HepG2 (cell line): ENCODE measurements at regions not wholly inside any gene's neighbourhood (a gene's known extent, or its start where the extent isn't known, plus 50 kb on each side); places are given as distances from the start of the nearest gene placed in this dataset.

ENCODE experiments used
- MAZ ChIP-seq, 2 experiments: sonication (generic) in 1 of 2; formaldehyde crosslinking in 1 of 2; IDR thresholded peaks; 2 replicates each; pipeline versions ENCODE4 v1.5.0 to v1.6.1; 2012 to 2020; ENCODE audit warnings: low read depth in 2 of 2, mild to moderate bottlenecking in 2 of 2, borderline replicate concordance in 1 of 2, improper control_type of control experiment in 1 of 2, low read length in 1 of 2, missing genetic modification reagents in 1 of 2, moderate library complexity in 1 of 2
- PPARG ChIP-seq: conservative IDR thresholded peaks from 2 replicates; pipeline ENCODE4 v1.6.1; 2016; ENCODE audit warnings: missing biosample characterization, missing genetic modification reagents
- RARA ChIP-seq: IDR thresholded peaks from 2 replicates; pipeline ENCODE4 v1.6.1; 2016; ENCODE audit warnings: missing genetic modification reagents, missing compliant biosample characterization
- YEATS4 ChIP-seq: sonication (generic); formaldehyde crosslinking; IDR thresholded peaks from 2 replicates; pipeline ENCODE4 v1.4.0; 2020; ENCODE audit warnings: missing genetic modification reagents, borderline replicate concordance
- ZNF34 ChIP-seq: sonication (generic); formaldehyde crosslinking; IDR thresholded peaks from 2 replicates; pipeline ENCODE4 v1.4.0; 2020; ENCODE audit warnings: mild to moderate bottlenecking, missing genetic modification reagents, borderline replicate concordance
- ZNF563 ChIP-seq: sonication (generic); formaldehyde crosslinking; IDR thresholded peaks from 2 replicates; pipeline ENCODE4 v1.8.0; 2022; ENCODE audit warnings: mild to moderate bottlenecking, moderate library complexity, missing genetic modification reagents
- ZNF607 ChIP-seq: sonication (generic); formaldehyde crosslinking; IDR thresholded peaks from 2 replicates; pipeline ENCODE4 v1.5.1; 2020; ENCODE audit warnings: missing genetic modification reagents, mild to moderate bottlenecking, borderline replicate concordance
- ZNF619 ChIP-seq: sonication (generic); formaldehyde crosslinking; IDR thresholded peaks from 2 replicates; pipeline ENCODE4 v1.4.0; 2020; ENCODE audit warnings: mild to moderate bottlenecking, missing genetic modification reagents
- ZNF724P ChIP-seq: sonication (generic); formaldehyde crosslinking; IDR thresholded peaks from 2 replicates; pipeline ENCODE4 v1.8.0; 2022; ENCODE audit warnings: missing genetic modification reagents, borderline replicate concordance
- ZNF737 ChIP-seq: sonication (generic); formaldehyde crosslinking; IDR thresholded peaks from 2 replicates; pipeline ENCODE4 v1.5.0; 2020; ENCODE audit warnings: missing genetic modification reagents, mild to moderate bottlenecking, borderline replicate concordance
- ZNF775 ChIP-seq: sonication (generic); formaldehyde crosslinking; IDR thresholded peaks from 2 replicates; pipeline ENCODE4 v1.4.0; 2020; ENCODE audit warnings: missing genetic modification reagents, mild to moderate bottlenecking, moderate library complexity, borderline replicate concordance
- TF ChIP-seq, protein P1 (sequence below): sonication (generic); formaldehyde crosslinking; IDR thresholded peaks from 2 replicates; pipeline ENCODE4 v1.8.0; 2022; ENCODE audit warnings: mild to moderate bottlenecking, missing genetic modification reagents, borderline replicate concordance
- TF ChIP-seq, protein P2 (sequence below): sonication (generic); formaldehyde crosslinking; IDR thresholded peaks from 2 replicates; pipeline ENCODE4 v1.4.0; 2020; ENCODE audit warnings: missing genetic modification reagents
- TF ChIP-seq, protein P3 (sequence below), 2 experiments: sonication (generic) in 1 of 2; formaldehyde crosslinking in 1 of 2; IDR thresholded peaks; 2 replicates each; pipeline versions ENCODE4 v1.4.0 to v1.6.1; 2018 to 2020; ENCODE audit warnings: missing genetic modification reagents in 2 of 2, borderline replicate concordance in 1 of 2, low read depth in 1 of 2, mild to moderate bottlenecking in 1 of 2, missing biosample characterization in 1 of 2
- TF ChIP-seq, protein P4 (sequence below): sonication (generic); formaldehyde crosslinking; IDR thresholded peaks from 2 replicates; pipeline ENCODE4 v1.8.0; 2022; ENCODE audit warnings: mild to moderate bottlenecking, missing genetic modification reagents; ENCODE audit not compliant: insufficient replicate concordance
- TF ChIP-seq, protein P5 (sequence below): sonication (generic); formaldehyde crosslinking; conservative IDR thresholded peaks from 2 replicates; pipeline ENCODE4 v1.4.0; 2020; ENCODE audit warnings: missing genetic modification reagents
- TF ChIP-seq, protein P6 (sequence below): sonication (generic); formaldehyde crosslinking; IDR thresholded peaks from 2 replicates; pipeline ENCODE4 v1.5.1; 2020; ENCODE audit warnings: mild to moderate bottlenecking, moderate library complexity, missing genetic modification reagents

DNA sequence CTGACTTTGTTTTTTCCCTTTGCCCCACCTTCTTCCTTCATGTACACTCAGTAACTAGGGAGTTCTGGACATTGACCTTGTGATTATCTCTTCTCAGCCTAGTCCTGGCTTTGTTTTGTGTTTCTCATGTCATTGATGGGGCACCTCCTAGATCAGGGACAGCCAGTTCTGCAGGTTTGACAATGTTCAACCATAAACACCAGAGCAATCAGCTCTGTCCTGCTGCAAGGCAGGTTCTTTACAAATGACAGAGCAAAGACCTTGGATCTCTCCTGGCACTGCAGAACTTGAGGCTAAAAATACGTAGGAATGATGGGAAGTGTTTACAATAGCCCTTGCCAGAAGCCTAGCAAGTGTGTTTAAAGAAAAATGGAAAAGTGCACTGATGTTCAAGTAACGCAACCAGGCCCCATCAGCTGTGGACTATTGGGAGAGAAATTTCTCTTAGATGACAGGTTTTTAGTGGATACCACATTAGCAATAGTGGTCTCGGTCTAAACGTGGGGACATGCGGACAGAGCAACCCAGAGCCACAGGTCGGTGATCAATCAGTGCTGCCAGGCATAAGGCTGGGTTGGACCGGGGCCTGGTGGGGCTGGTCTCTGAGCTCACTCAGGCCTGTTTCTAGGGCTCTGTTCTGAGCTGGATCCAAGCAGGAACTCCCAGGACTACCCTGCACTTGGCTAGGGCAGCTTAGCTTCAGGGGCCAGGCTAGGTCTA is 76.8 kb downstream of the SOWAHC start (continued):
- TF ChIP-seq ZNF619: no peak
- TF ChIP-seq, protein P1, sequence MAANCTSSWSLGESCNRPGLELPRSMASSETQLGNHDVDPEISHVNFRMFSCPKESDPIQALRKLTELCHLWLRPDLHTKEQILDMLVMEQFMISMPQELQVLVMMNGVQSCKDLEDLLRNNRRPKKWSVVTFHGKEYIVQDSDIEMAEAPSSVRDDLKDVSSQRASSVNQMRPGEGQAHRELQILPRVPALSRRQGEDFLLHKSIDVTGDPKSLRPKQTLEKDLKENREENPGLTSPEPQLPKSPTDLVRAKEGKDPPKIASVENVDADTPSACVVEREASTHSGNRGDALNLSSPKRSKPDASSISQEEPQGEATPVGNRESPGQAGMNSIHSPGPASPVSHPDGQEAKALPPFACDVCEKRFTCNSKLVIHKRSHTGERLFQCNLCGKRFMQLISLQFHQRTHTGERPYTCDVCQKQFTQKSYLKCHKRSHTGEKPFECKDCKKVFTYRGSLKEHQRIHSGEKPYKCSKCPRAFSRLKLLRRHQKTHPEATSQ (CRISPR knock-in tag): peak; percentile 81; the same call in 1 of the 2 replicates
- TF ChIP-seq, protein P2, sequence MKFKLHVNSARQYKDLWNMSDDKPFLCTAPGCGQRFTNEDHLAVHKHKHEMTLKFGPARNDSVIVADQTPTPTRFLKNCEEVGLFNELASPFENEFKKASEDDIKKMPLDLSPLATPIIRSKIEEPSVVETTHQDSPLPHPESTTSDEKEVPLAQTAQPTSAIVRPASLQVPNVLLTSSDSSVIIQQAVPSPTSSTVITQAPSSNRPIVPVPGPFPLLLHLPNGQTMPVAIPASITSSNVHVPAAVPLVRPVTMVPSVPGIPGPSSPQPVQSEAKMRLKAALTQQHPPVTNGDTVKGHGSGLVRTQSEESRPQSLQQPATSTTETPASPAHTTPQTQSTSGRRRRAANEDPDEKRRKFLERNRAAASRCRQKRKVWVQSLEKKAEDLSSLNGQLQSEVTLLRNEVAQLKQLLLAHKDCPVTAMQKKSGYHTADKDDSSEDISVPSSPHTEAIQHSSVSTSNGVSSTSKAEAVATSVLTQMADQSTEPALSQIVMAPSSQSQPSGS: peak; percentile 90
- TF ChIP-seq ZNF737 (CRISPR knock-in tag): no peak
- 0 out of 2 replicates have a peak, but pooled peaks have one; percentile 34 for TF ChIP-seq ZNF34 (CRISPR knock-in tag)
- TF ChIP-seq, protein P3, sequence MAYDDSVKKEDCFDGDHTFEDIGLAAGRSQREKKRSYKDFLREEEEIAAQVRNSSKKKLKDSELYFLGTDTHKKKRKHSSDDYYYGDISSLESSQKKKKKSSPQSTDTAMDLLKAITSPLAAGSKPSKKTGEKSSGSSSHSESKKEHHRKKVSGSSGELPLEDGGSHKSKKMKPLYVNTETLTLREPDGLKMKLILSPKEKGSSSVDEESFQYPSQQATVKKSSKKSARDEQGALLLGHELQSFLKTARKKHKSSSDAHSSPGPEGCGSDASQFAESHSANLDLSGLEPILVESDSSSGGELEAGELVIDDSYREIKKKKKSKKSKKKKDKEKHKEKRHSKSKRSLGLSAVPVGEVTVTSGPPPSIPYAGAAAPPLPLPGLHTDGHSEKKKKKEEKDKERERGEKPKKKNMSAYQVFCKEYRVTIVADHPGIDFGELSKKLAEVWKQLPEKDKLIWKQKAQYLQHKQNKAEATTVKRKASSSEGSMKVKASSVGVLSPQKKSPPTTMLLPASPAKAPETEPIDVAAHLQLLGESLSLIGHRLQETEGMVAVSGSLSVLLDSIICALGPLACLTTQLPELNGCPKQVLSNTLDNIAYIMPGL (CRISPR knock-in tag; IDR thresholded peaks at IDR 0.05; ENCODE audit: borderline replicate concordance in 1 of 2, low read depth in 1 of 2): peak in 1 of 2 experiments; percentile 21; a peak in 1 of 4 replicates
- peak; percentile 90 for TF ChIP-seq PPARG (CRISPR knock-in tag)
- TF ChIP-seq, protein P4, sequence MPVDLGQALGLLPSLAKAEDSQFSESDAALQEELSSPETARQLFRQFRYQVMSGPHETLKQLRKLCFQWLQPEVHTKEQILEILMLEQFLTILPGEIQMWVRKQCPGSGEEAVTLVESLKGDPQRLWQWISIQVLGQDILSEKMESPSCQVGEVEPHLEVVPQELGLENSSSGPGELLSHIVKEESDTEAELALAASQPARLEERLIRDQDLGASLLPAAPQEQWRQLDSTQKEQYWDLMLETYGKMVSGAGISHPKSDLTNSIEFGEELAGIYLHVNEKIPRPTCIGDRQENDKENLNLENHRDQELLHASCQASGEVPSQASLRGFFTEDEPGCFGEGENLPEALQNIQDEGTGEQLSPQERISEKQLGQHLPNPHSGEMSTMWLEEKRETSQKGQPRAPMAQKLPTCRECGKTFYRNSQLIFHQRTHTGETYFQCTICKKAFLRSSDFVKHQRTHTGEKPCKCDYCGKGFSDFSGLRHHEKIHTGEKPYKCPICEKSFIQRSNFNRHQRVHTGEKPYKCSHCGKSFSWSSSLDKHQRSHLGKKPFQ (CRISPR knock-in tag): peak; percentile 46
- TF ChIP-seq, protein P5, sequence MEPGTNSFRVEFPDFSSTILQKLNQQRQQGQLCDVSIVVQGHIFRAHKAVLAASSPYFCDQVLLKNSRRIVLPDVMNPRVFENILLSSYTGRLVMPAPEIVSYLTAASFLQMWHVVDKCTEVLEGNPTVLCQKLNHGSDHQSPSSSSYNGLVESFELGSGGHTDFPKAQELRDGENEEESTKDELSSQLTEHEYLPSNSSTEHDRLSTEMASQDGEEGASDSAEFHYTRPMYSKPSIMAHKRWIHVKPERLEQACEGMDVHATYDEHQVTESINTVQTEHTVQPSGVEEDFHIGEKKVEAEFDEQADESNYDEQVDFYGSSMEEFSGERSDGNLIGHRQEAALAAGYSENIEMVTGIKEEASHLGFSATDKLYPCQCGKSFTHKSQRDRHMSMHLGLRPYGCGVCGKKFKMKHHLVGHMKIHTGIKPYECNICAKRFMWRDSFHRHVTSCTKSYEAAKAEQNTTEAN (CRISPR knock-in tag): peak; percentile 52
- TF ChIP-seq YEATS4 (CRISPR knock-in tag): peak; percentile 61
- peak; percentile 63; the same call in 1 of the 2 replicates for TF ChIP-seq ZNF607
- TF ChIP-seq RARA: peak; percentile 79
- TF ChIP-seq ZNF563 (CRISPR knock-in tag): no peak; the same call in 1 of the 2 replicates
- 0 out of 2 replicates have a peak, but pooled peaks have one; percentile 22 for TF ChIP-seq ZNF724P (CRISPR knock-in tag)
- TF ChIP-seq, protein P6, sequence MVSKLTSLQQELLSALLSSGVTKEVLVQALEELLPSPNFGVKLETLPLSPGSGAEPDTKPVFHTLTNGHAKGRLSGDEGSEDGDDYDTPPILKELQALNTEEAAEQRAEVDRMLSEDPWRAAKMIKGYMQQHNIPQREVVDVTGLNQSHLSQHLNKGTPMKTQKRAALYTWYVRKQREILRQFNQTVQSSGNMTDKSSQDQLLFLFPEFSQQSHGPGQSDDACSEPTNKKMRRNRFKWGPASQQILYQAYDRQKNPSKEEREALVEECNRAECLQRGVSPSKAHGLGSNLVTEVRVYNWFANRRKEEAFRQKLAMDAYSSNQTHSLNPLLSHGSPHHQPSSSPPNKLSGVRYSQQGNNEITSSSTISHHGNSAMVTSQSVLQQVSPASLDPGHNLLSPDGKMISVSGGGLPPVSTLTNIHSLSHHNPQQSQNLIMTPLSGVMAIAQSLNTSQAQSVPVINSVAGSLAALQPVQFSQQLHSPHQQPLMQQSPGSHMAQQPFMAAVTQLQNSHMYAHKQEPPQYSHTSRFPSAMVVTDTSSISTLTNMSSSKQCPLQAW (CRISPR knock-in tag): peak; percentile 82
- no peak for TF ChIP-seq ZNF775 (CRISPR knock-in tag)
- TF ChIP-seq MAZ (IDR thresholded peaks at IDR 0.05; ENCODE audit: borderline replicate concordance, low read depth, low read length): no peak
- TF ChIP-seq MAZ (CRISPR knock-in tag; IDR thresholded peaks at IDR 0.05; ENCODE audit: low read depth): 0 out of 2 replicates have a peak, but pooled peaks have one; percentile 12
